Ovary (tissue), 7 donors: ENCODE measurements at regions not wholly inside any gene's neighbourhood (a gene's known extent, or its start where the extent isn't known, plus 50 kb on each side); places are given as distances from the start of the nearest gene placed in this dataset.

Experiments used
- DNase-seq, 5 donors: peaks; one replicate each; pipeline ENCODE4 v3.0.0-alpha.2; 2019 to 2020
- H3K27ac ChIP-seq, 2 donors: fragments of 200-600 bp; one replicate each; pipeline versions ENCODE4 v1.5.1 to v1.8.0; 2019 to 2022
- H3K27me3 ChIP-seq: fragments of 200-600 bp; one replicate; pipeline ENCODE4 v1.8.0; 2022
- H3K36me3 ChIP-seq: fragments of 200-600 bp; sonication (generic); one replicate; pipeline ENCODE4 v1.5.1; 2019
- H3K4me1 ChIP-seq: one replicate; pipeline ENCODE4 v1.8.1; 2013; ENCODE audit warnings: mild to moderate bottlenecking, moderate library complexity; ENCODE audit not compliant: insufficient read depth
- H3K4me3 ChIP-seq: fragments of 200-600 bp; sonication (generic); one replicate; pipeline ENCODE4 v1.5.1; 2017
- H3K9me3 ChIP-seq, 2 donors: fragments of 200-600 bp in 1 of 2; sonication (generic) in 1 of 2; one replicate each; pipeline versions ENCODE4 v1.5.1 to v1.8.1; 2013 to 2019; ENCODE audit warnings: mild to moderate bottlenecking in 1 of 2, moderate library complexity in 1 of 2
- EP300 ChIP-seq: sonication (generic); formaldehyde crosslinking; IDR thresholded peaks from one replicate; pipeline ENCODE4 v1.6.1; 2017; ENCODE audit warnings: antibody characterized with exemption
- POLR2A ChIP-seq: fragments of 450-650 bp; IDR thresholded peaks from one replicate; pipeline ENCODE4 v1.6.1; 2017; ENCODE audit warnings: antibody characterized with exemption, mild to moderate bottlenecking, moderate library complexity
- WGBS, 3 donors: extraction: QIAGEN DNeasy Blood & Tissue Kit in 1 of 3; methylation state at CpG; one replicate each; pipeline versions ENCODE4 v1.1.5 to v1.1.7; 2013 to 2017; 5-methylcytosine and 5-hydroxymethylcytosine counted together
- intact Hi-C, 4 donors: fragments of 100-400 bp; cut with DNase I; formaldehyde crosslinking; loops; one replicate each; pipeline versions ENCODE4 v1.11.0 to v1.15.1; 2022 to 2023
- TF ChIP-seq, protein P1 (sequence below), 3 donors: fragments of 450-650 bp in 2 of 3; fragments of 200-600 bp in 1 of 3; IDR thresholded peaks; one replicate each; pipeline versions ENCODE4 v1.5.1 to v1.8.0; 2016 to 2022; ENCODE audit warnings: antibody characterized with exemption in 3 of 3, mild to moderate bottlenecking in 1 of 3
- donor health status: DM: no; HTN: no; CAD: no; lungs with moderate emphysema.
- donor health status: DM: no; HTN: no; CAD: no.
- donor health status: Bipolar disorder and iron deficiency.
- donor health status: DM: no; HTN: no; CAD: no.
- donor health status: DM: yes; HTN: yes; CAD: no.

DNA sequence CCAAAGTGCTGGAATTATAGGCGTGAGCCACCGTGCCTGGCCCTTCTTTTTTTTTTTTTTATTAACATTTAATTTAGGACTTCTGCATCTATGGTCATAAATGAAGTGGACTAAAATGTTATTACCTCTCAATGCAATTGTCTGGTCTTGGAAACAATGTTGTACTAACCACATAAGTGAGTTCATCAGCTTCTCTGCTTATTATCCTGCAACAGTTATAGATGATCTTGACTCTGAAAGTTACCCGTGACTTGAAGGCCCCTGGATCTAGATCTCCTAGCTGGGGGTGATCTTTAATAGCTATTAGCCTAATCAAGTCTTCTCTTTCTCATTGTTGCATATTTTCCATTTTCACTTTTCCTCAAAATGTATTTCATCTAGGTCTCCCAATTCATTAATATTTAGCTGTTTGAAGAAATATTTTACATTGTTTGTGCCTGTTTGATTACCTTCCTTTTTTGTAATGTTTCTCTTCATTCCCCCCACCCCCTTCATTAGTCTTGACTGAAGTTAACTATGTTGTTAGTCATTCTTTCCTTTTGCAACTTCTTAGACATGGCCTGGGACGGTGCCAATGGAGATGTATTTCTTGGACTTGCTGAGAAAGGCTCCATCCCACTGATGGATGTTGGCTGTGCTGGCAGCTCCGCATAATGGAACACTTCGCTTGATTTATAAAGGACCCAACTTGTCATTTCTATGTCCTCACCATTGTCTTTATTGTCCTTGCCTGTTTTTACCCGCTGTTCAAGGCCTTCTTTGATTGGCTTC, 141.6 kb upstream of the RIOK3 start:
- H3K4me1 ChIP-seq, result peaks cover 3% of the 10 kb centered on the region
- no peak overlapping the region for H3K27ac ChIP-seq
- intact Hi-C loops, result no loop called here
- no peaks in the 10 kb centered on the region for H3K9me3 ChIP-seq
- peak in 1 of 5 donors; percentile 61 for DNase-seq
- H3K4me3 ChIP-seq, result no peak overlapping the region
- no peaks in the 10 kb centered on the region for H3K36me3 ChIP-seq
- H3K27me3 ChIP-seq, result no peaks in the 10 kb centered on the region
- WGBS, 3 donors, result 75 to 94% (median 84%) methylated on average over 7 of the region's 7 CpGs
- TF ChIP-seq, protein P1, sequence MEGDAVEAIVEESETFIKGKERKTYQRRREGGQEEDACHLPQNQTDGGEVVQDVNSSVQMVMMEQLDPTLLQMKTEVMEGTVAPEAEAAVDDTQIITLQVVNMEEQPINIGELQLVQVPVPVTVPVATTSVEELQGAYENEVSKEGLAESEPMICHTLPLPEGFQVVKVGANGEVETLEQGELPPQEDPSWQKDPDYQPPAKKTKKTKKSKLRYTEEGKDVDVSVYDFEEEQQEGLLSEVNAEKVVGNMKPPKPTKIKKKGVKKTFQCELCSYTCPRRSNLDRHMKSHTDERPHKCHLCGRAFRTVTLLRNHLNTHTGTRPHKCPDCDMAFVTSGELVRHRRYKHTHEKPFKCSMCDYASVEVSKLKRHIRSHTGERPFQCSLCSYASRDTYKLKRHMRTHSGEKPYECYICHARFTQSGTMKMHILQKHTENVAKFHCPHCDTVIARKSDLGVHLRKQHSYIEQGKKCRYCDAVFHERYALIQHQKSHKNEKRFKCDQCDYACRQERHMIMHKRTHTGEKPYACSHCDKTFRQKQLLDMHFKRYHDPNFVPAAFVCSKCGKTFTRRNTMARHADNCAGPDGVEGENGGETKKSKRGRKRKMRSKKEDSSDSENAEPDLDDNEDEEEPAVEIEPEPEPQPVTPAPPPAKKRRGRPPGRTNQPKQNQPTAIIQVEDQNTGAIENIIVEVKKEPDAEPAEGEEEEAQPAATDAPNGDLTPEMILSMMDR (IDR thresholded peaks at IDR 0.05), result no peak
- TF ChIP-seq POLR2A (no peak), EP300 (no peak)

DNA sequence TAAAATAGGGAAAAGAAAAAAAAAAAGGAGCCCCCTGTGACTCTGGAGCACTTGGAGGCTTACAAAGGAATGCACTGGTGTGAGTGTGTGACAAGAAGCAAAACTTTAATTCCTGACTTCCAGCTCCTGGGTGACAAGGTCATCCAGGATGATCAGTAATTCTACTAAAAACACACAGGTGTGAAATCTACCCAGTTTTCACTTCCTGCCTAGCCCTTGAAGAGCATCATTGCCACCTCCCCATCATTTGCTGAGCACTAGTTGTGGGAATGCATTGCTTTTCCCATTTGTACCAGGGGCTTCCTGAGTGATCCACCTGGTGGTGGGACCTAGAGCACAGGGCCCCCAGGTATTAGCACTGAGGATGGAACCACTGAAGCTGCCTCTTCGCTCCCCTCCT, 139.7 kb upstream of the RIOK3 start:
- no peaks in the 10 kb centered on the region for H3K36me3 ChIP-seq
- no peaks in the 10 kb centered on the region for H3K9me3 ChIP-seq
- peaks cover 3% of the 10 kb centered on the region for H3K4me1 ChIP-seq
- WGBS, 3 donors, result 100% methylated on average over 1 of the region's 1 CpG
- no peak overlapping the region for H3K4me3 ChIP-seq
- no peak overlapping the region for H3K27ac ChIP-seq
- intact Hi-C loops, result no loop called here
- TF ChIP-seq EP300, result no peak
- TF ChIP-seq, protein P1 (IDR thresholded peaks at IDR 0.05), result no peak
- TF ChIP-seq POLR2A, result no peak
- no peak for DNase-seq
- no peaks in the 10 kb centered on the region for H3K27me3 ChIP-seq

DNA sequence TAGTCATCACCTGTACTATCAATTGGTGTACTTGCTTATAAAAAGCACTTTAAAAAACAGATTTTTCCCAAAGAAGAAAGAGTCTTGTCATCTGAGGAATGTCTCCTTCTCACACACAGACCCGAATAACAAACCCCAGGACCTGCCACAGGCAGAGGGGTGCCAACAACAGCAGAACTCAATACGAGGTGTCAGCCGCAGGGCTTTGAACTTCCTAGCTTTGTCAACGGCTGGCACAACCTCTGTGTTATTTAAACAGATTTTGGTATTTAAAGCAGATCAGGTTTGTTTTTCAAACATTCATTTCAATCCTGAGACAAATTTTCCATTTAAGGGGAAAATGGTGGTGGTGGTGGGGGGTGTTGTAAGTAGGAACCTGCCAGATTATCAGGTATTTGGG, 138.4 kb upstream of the RIOK3 start:
- Histone ChIP-seq H3K9me3 (no peaks in the 10 kb centered on the region), H3K27me3 (no peaks in the 10 kb centered on the region), H3K4me1 (peaks cover 3% of the 10 kb centered on the region), H3K36me3 (no peaks in the 10 kb centered on the region), H3K4me3 (no peak overlapping the region), H3K27ac (no peak overlapping the region)
- intact Hi-C loops, result no loop called here
- 48 to 67% (median 60%) methylated on average over 4 of the region's 4 CpGs for WGBS, 3 donors
- TF ChIP-seq POLR2A, result no peak
- TF ChIP-seq EP300, result no peak
- TF ChIP-seq, protein P1 (IDR thresholded peaks at IDR 0.05), result no peak
- DNase-seq, result no peak

DNA sequence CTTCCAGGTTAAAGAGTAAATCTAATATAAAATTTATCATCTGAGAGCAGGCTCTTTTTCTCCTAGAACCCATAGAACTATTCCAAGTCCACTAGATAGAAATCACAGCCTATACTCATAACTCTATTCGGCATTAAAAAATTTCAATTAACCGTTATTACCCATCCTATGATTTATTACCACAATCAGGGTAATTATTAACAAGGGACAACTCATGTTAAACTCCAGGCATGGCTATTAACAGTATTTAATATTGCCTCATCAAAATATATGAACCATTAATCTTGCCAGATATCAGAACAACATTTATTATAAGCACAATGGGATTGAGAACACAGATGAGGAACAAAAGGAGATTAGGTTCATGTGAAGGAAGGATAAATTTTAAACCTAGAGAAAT, 136.8 kb upstream of the RIOK3 start:
- H3K4me3 ChIP-seq, result no peak overlapping the region
- TF ChIP-seq POLR2A, result no peak
- TF ChIP-seq, protein P1 (IDR thresholded peaks at IDR 0.05), result no peak
- H3K36me3 ChIP-seq, result no peaks in the 10 kb centered on the region
- no peak for DNase-seq
- H3K27me3 ChIP-seq, result no peaks in the 10 kb centered on the region
- no peak overlapping the region for H3K27ac ChIP-seq
- H3K4me1 ChIP-seq, result peaks cover 3% of the 10 kb centered on the region
- intact Hi-C loops, result no loop called here
- H3K9me3 ChIP-seq, result no peaks in the 10 kb centered on the region
- 93 to 96% (median 95%) methylated on average over 2 of the region's 2 CpGs for WGBS, 3 donors
